Testis (tissue), 2 donors: ENCODE measurements at regions not wholly inside any gene's neighbourhood (a gene's known extent, or its start where the extent isn't known, plus 50 kb on each side); places are given as distances from the start of the nearest gene placed in this dataset.

ENCODE experiments used
- POLR2A ChIP-seq: fragments of 450-650 bp; IDR thresholded peaks from one replicate; pipeline ENCODE4 v1.6.1; 2017; ENCODE audit warnings: antibody characterized with exemption, mild to moderate bottlenecking, moderate library complexity
- TF ChIP-seq, protein P1 (sequence below), 3 experiments: fragments of 450-650 bp in 2 of 3; fragments of 200-600 bp in 1 of 3; sonication (generic) in 1 of 3; IDR thresholded peaks; one replicate each; pipeline ENCODE4 v1.5.1; 2016 to 2019; ENCODE audit warnings: antibody characterized with exemption in 3 of 3, mild to moderate bottlenecking in 2 of 3, moderate library complexity in 1 of 3

DNA sequence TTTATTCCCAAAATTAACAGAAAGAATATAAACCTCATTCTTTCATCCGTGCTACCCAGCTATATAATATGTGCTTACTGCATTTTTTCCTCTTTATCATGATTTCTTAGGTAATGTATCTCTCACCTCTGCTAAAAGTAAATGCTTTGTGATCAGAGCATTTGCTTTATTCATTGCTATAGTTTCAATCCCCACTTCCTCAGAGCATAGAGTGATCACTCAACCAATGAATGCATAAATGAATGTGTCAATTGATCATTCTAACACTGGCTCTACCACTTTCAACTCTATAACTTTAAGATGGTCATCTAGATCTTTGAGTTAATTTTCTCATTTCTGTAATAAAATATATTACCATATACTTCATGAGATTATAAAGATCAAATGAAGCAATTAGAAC, 719.2 kb downstream of the CETN3 start:
- TF ChIP-seq, protein P1, sequence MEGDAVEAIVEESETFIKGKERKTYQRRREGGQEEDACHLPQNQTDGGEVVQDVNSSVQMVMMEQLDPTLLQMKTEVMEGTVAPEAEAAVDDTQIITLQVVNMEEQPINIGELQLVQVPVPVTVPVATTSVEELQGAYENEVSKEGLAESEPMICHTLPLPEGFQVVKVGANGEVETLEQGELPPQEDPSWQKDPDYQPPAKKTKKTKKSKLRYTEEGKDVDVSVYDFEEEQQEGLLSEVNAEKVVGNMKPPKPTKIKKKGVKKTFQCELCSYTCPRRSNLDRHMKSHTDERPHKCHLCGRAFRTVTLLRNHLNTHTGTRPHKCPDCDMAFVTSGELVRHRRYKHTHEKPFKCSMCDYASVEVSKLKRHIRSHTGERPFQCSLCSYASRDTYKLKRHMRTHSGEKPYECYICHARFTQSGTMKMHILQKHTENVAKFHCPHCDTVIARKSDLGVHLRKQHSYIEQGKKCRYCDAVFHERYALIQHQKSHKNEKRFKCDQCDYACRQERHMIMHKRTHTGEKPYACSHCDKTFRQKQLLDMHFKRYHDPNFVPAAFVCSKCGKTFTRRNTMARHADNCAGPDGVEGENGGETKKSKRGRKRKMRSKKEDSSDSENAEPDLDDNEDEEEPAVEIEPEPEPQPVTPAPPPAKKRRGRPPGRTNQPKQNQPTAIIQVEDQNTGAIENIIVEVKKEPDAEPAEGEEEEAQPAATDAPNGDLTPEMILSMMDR (IDR thresholded peaks at IDR 0.05), result no peak
- no peak for TF ChIP-seq POLR2A
